ENCODE measurements at regions not wholly inside any gene's neighbourhood (a gene's known extent, or its start where the extent isn't known, plus 50 kb on each side); places are given as distances from the start of the nearest gene placed in this dataset.

DNA sequence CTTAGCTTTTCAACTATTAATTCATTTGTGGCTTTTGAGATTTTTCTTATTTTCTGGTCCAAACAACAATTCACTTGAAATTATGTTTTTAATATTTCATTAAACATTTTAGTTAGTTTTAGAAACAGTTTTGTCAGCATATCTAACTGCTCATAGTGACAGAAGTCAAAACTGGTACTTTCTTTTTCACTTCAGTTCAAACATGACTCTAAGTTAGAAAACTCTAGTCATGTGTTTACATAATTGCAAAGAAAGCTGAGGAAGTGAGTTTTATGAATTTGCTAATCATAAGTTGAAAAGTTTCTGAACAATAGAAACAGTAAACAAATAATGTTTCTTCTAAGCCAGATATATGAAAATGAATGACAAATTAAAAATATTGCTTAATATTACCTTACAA is 1931.0 kb downstream of the EFNA5 start:
- DNase-seq (ENCODE audit: low read depth, low spot score): no peak
- CTCF ChIA-PET: no interaction called here
- POLR2A ChIA-PET: no interaction called here
- TF ChIP-seq, protein P1, sequence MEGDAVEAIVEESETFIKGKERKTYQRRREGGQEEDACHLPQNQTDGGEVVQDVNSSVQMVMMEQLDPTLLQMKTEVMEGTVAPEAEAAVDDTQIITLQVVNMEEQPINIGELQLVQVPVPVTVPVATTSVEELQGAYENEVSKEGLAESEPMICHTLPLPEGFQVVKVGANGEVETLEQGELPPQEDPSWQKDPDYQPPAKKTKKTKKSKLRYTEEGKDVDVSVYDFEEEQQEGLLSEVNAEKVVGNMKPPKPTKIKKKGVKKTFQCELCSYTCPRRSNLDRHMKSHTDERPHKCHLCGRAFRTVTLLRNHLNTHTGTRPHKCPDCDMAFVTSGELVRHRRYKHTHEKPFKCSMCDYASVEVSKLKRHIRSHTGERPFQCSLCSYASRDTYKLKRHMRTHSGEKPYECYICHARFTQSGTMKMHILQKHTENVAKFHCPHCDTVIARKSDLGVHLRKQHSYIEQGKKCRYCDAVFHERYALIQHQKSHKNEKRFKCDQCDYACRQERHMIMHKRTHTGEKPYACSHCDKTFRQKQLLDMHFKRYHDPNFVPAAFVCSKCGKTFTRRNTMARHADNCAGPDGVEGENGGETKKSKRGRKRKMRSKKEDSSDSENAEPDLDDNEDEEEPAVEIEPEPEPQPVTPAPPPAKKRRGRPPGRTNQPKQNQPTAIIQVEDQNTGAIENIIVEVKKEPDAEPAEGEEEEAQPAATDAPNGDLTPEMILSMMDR (IDR thresholded peaks at IDR 0.05; ENCODE audit: insufficient read depth, low read length, missing control alignments): no peak
- H3K4me3 ChIP-seq (ENCODE audit: low read depth, low read length): no peak overlapping the region

GRCh38 chr5:105735704-105736103 is 1935.0 kb downstream of the EFNA5 start:
- ChIA-PET POLR2A (no interaction called here), CTCF (no interaction called here)
- no peak overlapping the region for H3K4me3 ChIP-seq (ENCODE audit: low read depth, low read length)
- DNase-seq (ENCODE audit: low read depth, low spot score): no peak
- TF ChIP-seq, protein P1 (IDR thresholded peaks at IDR 0.05; ENCODE audit: insufficient read depth, low read length, missing control alignments): no peak

DNA sequence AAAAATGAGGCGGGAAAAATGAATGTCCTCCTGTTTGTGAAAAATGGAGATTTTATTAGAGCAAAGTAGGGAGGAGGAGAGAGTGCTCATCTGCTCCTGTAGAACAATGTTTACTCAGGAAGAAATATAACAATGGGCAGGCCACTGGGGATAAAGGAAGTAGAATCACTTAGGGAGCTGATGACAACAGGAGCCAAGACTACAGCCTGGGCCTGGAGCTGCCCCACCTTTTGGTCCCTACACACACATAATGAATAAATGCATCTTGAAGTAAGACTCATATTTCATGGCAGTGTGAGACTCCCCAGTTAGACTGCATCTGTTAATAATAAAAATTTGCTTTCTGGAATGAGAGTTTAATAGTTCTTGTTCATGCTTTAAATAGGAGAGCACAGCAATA is 1939.8 kb downstream of the EFNA5 start:
- no peak overlapping the region for H3K4me3 ChIP-seq (ENCODE audit: low read depth, low read length)
- CTCF ChIA-PET: interaction anchor here (0.6 kb wide), 1 partner anchor 1617 kb away, joined by 3 read pairs; no protein-coding TSS in a partner anchor
- POLR2A ChIA-PET: no interaction called here
- no peak for DNase-seq (ENCODE audit: low read depth, low spot score)
- TF ChIP-seq, protein P1 (IDR thresholded peaks at IDR 0.05; ENCODE audit: insufficient read depth, low read length, missing control alignments): no peak

GRCh38 chr5:105726093-105726492 is 1944.6 kb downstream of the EFNA5 start:
- POLR2A ChIA-PET: no interaction called here
- CTCF ChIA-PET: no interaction called here
- TF ChIP-seq, protein P1 (IDR thresholded peaks at IDR 0.05; ENCODE audit: insufficient read depth, low read length, missing control alignments): no peak
- H3K4me3 ChIP-seq (ENCODE audit: low read depth, low read length): no peak overlapping the region
- no peak for DNase-seq (ENCODE audit: low read depth, low spot score)

- ChIA-PET POLR2A (no interaction called here), CTCF (no interaction called here)
- no peak for DNase-seq (ENCODE audit: low read depth, low spot score)
- H3K4me3 ChIP-seq (ENCODE audit: low read depth, low read length): no peak overlapping the region
- TF ChIP-seq, protein P1 (IDR thresholded peaks at IDR 0.05; ENCODE audit: insufficient read depth, low read length, missing control alignments): no peak
These were observed 1962.3 kb downstream of the EFNA5 start for GRCh38 chr5:105708442-105708841.

DNA sequence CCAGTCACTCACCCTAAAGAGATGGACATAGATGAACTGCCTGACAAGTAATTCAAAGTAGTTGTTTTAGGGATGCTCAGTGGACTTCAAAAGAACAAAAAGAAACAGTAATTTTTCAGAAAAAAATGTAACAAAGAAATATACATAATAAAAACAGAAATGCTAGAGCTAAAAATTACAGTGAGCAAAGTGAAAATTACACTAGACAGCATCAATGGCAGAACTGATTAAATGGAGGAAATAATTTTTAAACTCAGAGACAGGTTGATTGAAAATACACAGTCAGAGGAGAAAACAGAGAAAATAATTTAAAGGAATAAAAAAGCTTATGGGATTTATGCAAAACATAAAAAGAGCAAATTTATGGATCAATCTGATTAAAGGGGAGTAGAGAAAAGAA is 1968.4 kb downstream of the EFNA5 start:
- CTCF ChIA-PET: no interaction called here
- no peak for DNase-seq (ENCODE audit: low read depth, low spot score)
- no peak overlapping the region for H3K4me3 ChIP-seq (ENCODE audit: low read depth, low read length)
- TF ChIP-seq, protein P1 (IDR thresholded peaks at IDR 0.05; ENCODE audit: insufficient read depth, low read length, missing control alignments): no peak
- POLR2A ChIA-PET: no interaction called here
